ENCODE measurements at regions not wholly inside any gene's neighbourhood (a gene's known extent, or its start where the extent isn't known, plus 50 kb on each side); places are given as distances from the start of the nearest gene placed in this dataset.

- intact Hi-C loops (cut with DNase I), result no loop called here
- Histone ChIP-seq H3K27ac (no peak overlapping the region), H3K36me3 (no peaks in the 10 kb centered on the region), H3K4me1 (peaks cover 5 to 8% of the 10 kb centered on the region in 2 donors), H3K27me3 (no peaks in the 10 kb centered on the region), H3K9me3 (no peaks in the 10 kb centered on the region), H3K4me3 (replicated peaks in 1 of 3) (no peak overlapping the region)
- WGBS, 2 donors, result 49 to 71% methylated on average over 1 of the region's 1 CpG
- no peak for DNase-seq
- TF ChIP-seq, protein P1, sequence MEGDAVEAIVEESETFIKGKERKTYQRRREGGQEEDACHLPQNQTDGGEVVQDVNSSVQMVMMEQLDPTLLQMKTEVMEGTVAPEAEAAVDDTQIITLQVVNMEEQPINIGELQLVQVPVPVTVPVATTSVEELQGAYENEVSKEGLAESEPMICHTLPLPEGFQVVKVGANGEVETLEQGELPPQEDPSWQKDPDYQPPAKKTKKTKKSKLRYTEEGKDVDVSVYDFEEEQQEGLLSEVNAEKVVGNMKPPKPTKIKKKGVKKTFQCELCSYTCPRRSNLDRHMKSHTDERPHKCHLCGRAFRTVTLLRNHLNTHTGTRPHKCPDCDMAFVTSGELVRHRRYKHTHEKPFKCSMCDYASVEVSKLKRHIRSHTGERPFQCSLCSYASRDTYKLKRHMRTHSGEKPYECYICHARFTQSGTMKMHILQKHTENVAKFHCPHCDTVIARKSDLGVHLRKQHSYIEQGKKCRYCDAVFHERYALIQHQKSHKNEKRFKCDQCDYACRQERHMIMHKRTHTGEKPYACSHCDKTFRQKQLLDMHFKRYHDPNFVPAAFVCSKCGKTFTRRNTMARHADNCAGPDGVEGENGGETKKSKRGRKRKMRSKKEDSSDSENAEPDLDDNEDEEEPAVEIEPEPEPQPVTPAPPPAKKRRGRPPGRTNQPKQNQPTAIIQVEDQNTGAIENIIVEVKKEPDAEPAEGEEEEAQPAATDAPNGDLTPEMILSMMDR (IDR thresholded peaks at IDR 0.05), result no peak
- TF ChIP-seq POLR2A (IDR thresholded peaks at IDR 0.05), result no peak
Observed at GRCh38 chr1:230501849-230502248, 75.7 kb upstream of the PGBD5 start.

- H3K36me3 ChIP-seq, result no peaks in the 10 kb centered on the region
Observed at GRCh38 chr1:230501242-230501641, 75.1 kb upstream of the PGBD5 start.

GRCh38 chr1:230500063-230500462 lies 73.9 kb upstream of the PGBD5 start:
- 84 to 92% methylated on average over 3 of the region's 3 CpGs for WGBS, 2 donors
- intact Hi-C loops (cut with DNase I), result no loop called here
- DNase-seq, result no peak
- H3K4me3 ChIP-seq (replicated peaks in 1 of 3), result no peak overlapping the region
- no peaks in the 10 kb centered on the region for H3K36me3 ChIP-seq
- H3K27me3 ChIP-seq, result no peaks in the 10 kb centered on the region
- no peaks in the 10 kb centered on the region for H3K9me3 ChIP-seq
- H3K4me1 ChIP-seq, result peaks cover 0 to 2% of the 10 kb centered on the region in 2 donors
- no peak overlapping the region for H3K27ac ChIP-seq
- TF ChIP-seq, protein P1 (IDR thresholded peaks at IDR 0.05), result no peak
- TF ChIP-seq POLR2A (IDR thresholded peaks at IDR 0.05), result no peak

More at GRCh38 chr1:230501242-230501641, 75.1 kb upstream of the PGBD5 start:
- peaks cover 5 to 8% of the 10 kb centered on the region in 2 donors for H3K4me1 ChIP-seq
- no peaks in the 10 kb centered on the region for H3K27me3 ChIP-seq
- H3K27ac ChIP-seq, result no peak overlapping the region
- no peaks in the 10 kb centered on the region for H3K9me3 ChIP-seq
- TF ChIP-seq, protein P1 (IDR thresholded peaks at IDR 0.05), result no peak
- TF ChIP-seq POLR2A (IDR thresholded peaks at IDR 0.05), result no peak
- no peak for DNase-seq
- intact Hi-C loops (cut with DNase I), result no loop called here
- 69 to 82% methylated on average over 2 of the region's 2 CpGs for WGBS, 2 donors
- H3K4me3 ChIP-seq (replicated peaks in 1 of 3), result no peak overlapping the region

- WGBS, 2 donors, result 92 to 93% methylated on average over 4 of the region's 4 CpGs
- Histone ChIP-seq H3K27ac (no peak overlapping the region), H3K9me3 (no peaks in the 10 kb centered on the region), H3K4me3 (replicated peaks in 1 of 3) (no peak overlapping the region), H3K4me1 (no peaks in the 10 kb centered on the region), H3K36me3 (no peaks in the 10 kb centered on the region), H3K27me3 (no peaks in the 10 kb centered on the region)
- DNase-seq, result no peak
- intact Hi-C loops (cut with DNase I), result no loop called here
- TF ChIP-seq, protein P1 (IDR thresholded peaks at IDR 0.05), result no peak
- TF ChIP-seq POLR2A (IDR thresholded peaks at IDR 0.05), result no peak
Observed at GRCh38 chr1:230499496-230499895, 73.4 kb upstream of the PGBD5 start.

GRCh38 chr1:230498704-230499103 lies 72.6 kb upstream of the PGBD5 start:
- no peak for DNase-seq
- Histone ChIP-seq H3K4me1 (no peaks in the 10 kb centered on the region), H3K9me3 (no peaks in the 10 kb centered on the region), H3K4me3 (replicated peaks in 1 of 3) (no peak overlapping the region), H3K27ac (no peak overlapping the region), H3K27me3 (no peaks in the 10 kb centered on the region), H3K36me3 (no peaks in the 10 kb centered on the region)
- TF ChIP-seq, protein P1 (IDR thresholded peaks at IDR 0.05), result no peak
- TF ChIP-seq POLR2A (IDR thresholded peaks at IDR 0.05), result no peak
- WGBS, 2 donors, result 79 to 81% methylated on average over 6 of the region's 6 CpGs
- intact Hi-C loops (cut with DNase I), result no loop called here
